ENCODE measurements at regions not wholly inside any gene's neighbourhood (a gene's known extent, or its start where the extent isn't known, plus 50 kb on each side); places are given as distances from the start of the nearest gene placed in this dataset.

DNA sequence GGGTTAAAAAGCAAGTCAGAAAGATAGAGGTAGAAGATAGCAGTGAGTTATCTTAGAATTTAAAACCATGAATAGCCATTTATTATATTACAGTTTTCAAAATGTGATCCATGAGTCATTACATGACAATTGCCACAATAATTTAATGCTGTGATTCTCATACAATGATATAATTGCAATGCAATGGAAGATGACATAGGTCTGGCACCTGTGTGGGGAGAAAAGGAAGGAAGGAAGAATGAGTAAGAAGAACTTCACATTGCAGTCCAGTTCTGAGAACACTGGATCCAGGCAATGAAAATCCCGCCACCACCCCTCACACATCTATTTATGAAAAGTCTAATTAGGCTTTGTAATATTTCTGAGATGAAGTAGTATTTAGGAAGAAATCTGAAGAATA is 738.1 kb upstream of the LINC00305 start:
- TF ChIP-seq, protein P1, sequence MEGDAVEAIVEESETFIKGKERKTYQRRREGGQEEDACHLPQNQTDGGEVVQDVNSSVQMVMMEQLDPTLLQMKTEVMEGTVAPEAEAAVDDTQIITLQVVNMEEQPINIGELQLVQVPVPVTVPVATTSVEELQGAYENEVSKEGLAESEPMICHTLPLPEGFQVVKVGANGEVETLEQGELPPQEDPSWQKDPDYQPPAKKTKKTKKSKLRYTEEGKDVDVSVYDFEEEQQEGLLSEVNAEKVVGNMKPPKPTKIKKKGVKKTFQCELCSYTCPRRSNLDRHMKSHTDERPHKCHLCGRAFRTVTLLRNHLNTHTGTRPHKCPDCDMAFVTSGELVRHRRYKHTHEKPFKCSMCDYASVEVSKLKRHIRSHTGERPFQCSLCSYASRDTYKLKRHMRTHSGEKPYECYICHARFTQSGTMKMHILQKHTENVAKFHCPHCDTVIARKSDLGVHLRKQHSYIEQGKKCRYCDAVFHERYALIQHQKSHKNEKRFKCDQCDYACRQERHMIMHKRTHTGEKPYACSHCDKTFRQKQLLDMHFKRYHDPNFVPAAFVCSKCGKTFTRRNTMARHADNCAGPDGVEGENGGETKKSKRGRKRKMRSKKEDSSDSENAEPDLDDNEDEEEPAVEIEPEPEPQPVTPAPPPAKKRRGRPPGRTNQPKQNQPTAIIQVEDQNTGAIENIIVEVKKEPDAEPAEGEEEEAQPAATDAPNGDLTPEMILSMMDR (IDR thresholded peaks at IDR 0.05): no peak
- no peak for TF ChIP-seq POLR2A (IDR thresholded peaks at IDR 0.05)
